ENCODE measurements at regions not wholly inside any gene's neighbourhood (a gene's known extent, or its start where the extent isn't known, plus 50 kb on each side); places are given as distances from the start of the nearest gene placed in this dataset.

DNA sequence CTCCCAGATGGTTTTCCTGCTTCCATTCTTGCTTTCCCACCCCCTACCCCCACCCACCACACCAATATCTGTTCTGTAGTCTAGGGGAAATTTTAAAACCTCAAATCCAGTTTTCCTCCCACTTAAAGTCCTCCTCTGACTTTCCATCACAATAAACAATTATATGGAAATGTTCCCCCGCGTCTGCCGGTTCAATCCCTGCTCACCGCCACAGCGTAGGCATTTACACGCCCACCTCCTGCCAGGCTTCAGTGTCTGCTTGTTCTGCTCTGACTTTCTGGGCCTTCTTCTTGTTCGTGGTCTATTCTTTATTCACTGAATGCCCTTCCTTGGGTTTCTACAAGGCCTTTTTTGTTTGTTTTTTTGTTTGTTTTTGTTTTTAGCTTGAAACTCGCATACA is 633.0 kb upstream of the MKI67 start:
- no peak for DNase-seq (ENCODE audit: low spot score)
- TF ChIP-seq, protein P1, sequence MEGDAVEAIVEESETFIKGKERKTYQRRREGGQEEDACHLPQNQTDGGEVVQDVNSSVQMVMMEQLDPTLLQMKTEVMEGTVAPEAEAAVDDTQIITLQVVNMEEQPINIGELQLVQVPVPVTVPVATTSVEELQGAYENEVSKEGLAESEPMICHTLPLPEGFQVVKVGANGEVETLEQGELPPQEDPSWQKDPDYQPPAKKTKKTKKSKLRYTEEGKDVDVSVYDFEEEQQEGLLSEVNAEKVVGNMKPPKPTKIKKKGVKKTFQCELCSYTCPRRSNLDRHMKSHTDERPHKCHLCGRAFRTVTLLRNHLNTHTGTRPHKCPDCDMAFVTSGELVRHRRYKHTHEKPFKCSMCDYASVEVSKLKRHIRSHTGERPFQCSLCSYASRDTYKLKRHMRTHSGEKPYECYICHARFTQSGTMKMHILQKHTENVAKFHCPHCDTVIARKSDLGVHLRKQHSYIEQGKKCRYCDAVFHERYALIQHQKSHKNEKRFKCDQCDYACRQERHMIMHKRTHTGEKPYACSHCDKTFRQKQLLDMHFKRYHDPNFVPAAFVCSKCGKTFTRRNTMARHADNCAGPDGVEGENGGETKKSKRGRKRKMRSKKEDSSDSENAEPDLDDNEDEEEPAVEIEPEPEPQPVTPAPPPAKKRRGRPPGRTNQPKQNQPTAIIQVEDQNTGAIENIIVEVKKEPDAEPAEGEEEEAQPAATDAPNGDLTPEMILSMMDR (IDR thresholded peaks at IDR 0.05; ENCODE audit: extremely low read depth, missing control alignments), result no peak

DNA sequence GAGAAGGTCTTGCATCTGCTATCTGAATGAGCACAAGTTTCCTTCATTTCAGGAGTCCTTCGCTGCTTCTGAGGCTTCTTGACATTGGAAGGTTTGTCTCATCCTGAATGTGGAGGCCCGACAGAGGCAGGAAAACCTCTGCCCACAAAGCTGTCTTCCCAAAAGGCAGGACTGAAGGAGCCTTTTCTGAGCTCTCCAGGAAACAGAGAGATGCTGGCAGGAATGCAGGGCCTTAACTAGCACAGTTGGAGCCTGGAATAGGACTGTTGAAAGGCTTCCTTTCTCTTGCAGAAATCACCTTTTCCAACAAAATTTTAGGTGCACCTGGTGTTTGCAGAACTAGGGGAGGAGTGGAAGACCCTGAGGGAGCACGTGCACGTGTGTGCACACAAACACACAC is 637.4 kb upstream of the MKI67 start:
- DNase-seq (ENCODE audit: low spot score), result no peak
- TF ChIP-seq, protein P1 (IDR thresholded peaks at IDR 0.05; ENCODE audit: extremely low read depth, missing control alignments), result no peak

DNA sequence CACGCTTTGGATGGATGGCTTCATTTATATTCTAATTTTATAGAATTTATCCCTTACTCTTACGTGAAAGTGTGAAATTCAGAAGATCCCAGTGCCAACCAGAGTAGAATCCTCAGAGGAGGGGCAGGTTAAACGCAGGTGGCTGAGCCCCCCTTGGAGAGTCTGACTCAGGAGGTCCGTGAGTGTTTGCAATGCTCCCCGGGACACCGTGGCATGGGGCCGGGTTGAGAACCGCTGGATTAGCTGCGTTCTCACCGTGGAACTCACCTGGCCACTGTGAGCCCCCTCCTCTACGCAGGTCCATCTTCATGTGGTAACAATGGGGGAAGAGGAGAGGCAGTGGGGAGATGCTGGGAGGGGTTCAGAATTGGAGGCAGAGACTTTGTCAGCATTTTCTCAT is 638.0 kb upstream of the MKI67 start:
- TF ChIP-seq, protein P1 (IDR thresholded peaks at IDR 0.05; ENCODE audit: extremely low read depth, missing control alignments), result no peak
- DNase-seq (ENCODE audit: low spot score), result no peak

DNA sequence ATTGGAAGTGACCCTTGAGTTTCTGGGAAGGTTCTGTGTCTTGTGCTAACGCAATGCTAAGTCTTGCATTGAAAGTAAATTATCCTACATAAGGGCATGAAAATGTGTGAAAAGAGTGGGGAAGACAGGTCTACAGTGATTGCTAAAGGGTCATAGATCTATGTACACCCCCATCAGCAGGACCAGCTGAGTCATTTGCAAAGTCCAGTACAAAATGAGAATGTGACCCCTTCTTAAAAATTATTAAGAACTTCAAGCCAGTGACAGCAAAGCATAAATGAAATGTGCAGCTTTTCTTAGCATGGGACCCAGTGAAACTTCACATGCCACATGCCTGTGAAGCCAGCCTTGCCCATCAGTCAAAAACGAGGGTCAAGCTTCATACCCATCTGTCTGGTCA is 640.7 kb upstream of the MKI67 start:
- TF ChIP-seq, protein P1 (IDR thresholded peaks at IDR 0.05; ENCODE audit: extremely low read depth, missing control alignments), result no peak
- DNase-seq (ENCODE audit: low spot score), result no peak

DNA sequence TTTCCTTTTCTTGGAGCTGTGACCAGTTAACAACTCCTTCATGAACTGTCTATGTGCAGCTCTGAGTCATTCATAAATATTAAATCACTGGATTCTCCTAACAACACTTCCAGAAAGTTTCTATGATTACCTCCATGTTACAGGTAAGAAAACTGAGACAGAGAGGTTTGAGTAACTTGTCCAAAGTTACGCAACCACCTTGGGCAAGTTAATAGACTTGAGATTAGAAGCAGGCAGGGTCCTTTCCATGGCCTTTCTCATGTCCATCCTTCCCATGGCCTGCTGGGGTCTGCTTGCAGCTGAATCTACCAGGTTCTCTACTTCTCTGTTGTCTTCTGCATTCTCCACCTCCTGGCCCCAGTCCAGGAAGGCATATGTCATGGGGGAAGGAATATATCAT is 648.8 kb upstream of the MKI67 start:
- no peak for DNase-seq (ENCODE audit: low spot score)

DNA sequence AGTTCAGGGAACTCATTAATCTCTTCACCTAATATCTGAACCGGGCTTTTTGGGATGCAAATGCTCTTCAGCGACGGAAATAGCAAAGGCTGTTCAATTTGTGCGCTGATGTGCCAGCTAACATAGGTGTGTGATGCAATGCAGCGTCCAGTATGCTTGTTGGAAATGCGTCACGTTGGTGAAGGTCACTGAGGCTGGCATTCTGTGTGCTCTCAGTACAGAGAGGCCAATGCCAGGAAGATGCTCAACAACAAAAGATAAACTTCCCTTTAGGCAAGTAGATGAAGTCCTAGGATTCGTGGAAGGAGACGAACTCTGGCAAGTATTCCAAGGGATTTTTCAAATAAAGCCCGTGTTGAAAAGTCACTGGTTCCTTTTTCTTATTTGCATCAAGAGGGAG is 649.5 kb upstream of the MKI67 start:
- TF ChIP-seq, protein P1 (IDR thresholded peaks at IDR 0.05; ENCODE audit: extremely low read depth, missing control alignments), result no peak
- DNase-seq (ENCODE audit: low spot score), result no peak

More for the DNA sequence above, 648.8 kb upstream of the MKI67 start:
- TF ChIP-seq, protein P1 (IDR thresholded peaks at IDR 0.05; ENCODE audit: extremely low read depth, missing control alignments), result no peak

DNA sequence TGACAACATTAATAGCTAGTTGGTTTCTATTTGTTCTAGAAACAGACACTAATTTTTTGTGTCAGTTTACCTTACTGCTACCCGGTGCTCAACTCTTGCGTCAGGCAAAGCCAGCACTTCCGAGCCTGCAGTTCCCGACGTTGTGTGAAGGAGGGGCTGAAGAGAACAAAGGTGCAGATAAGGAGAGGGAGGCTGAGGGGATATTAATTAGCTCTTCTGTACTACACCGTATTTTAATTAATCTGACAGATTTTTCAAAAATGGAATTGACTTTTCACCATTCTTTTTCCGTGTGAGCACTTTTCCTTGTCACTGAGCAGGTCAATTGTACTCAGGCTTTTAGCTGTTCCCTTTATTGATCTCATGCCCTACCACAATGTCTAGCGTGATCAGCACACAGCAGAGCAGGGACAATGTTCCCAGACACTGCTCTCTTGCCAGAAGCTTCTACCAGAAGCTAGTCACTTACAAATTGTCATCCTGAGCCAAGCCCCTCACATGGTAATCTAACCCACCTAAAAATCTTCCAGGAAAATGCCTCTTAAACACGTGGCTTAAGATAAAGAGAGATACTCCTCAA is 650.5 kb upstream of the MKI67 start:
- TF ChIP-seq, protein P1 (IDR thresholded peaks at IDR 0.05; ENCODE audit: extremely low read depth, missing control alignments), result no peak
- DNase-seq (ENCODE audit: low spot score), result no peak
